GM19238 (cell line): ENCODE measurements at regions not wholly inside any gene's neighbourhood (a gene's known extent, or its start where the extent isn't known, plus 50 kb on each side); places are given as distances from the start of the nearest gene placed in this dataset.

Experiments used
- DNase-seq: peaks from one replicate; pipeline ENCODE4 v3.0.0; 2011; ENCODE audit warnings: low spot score; ENCODE audit not compliant: insufficient read length

GRCh38 chr9:96183751-96184150 is 118.2 kb downstream of the HSD17B3 start:
- no peak for DNase-seq

- DNase-seq: no peak
Observed at GRCh38 chr9:96178153-96178552, 123.8 kb downstream of the HSD17B3 start.

GRCh38 chr9:96177719-96178028 is 124.3 kb downstream of the HSD17B3 start:
- no peak for DNase-seq

DNA sequence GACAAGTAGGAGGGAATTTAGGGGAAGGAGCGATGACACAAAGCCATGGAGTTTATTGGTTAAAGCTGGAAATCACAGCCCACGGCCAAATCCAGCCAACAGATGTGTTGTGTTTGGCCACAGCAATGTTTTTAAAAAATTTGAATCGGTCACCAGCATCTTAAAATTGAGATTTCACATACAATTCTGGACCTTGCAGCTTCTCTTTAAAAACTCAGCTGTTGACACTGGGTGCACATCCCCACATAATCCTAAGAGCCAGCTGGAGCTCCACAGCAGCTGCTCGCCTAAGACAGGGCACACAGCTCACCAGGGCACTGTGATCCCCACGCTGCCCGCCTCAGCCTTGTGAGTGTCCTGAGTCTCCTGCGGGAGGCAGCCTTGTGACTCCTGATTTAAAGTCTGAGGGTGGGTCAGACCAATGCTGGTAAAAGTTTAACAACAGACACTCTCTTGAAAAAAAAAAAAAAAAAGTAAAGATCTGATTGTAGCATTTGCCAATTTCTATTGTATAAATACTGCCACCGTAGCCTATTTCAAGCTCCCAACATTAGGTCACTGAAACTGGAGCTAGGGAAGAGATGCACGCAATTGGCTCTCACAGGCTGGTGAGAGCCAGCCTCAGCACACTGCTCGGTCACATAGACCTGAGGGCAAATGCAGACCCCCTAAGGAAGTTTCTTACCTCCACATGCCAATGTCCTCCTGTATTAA is 124.8 kb downstream of the HSD17B3 start:
- no peak for DNase-seq

DNA sequence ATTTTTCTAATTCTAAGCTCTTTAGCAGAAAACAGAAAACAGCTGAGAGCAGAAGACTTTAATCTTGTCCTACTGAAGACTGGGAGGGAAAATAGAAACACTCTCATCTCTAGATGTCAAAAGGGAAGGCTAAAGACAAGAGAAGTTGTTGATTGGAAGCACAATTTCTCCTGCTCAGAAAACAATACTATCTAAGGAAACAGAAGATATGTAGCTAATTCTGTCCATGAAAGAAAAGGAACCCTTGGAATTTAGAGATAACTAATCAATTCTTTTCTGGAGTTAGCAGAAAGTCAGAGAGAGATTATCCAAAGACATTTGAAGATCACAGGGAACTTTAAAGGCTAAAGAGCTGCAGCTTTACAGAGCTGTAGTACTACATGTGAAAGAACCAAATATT is 126.2 kb downstream of the HSD17B3 start:
- DNase-seq: no peak

DNA sequence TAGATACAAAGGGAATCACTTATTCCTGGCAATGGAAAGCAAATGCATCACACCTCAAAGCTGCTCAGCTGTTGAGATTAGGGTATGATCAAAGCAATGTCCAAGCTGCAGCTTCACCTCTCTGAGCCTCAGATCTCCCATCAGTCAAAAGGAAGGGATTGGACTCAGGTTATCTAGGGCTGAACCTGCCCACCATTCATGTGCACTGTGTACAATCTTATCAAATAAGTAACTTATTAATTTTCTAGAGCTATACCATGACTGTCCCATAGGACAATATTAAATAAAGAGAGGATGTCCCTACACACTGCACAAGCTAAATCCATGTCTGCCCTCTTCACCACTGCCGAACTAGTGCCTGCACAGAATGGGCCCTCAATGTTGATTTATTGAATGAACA is 127.0 kb downstream of the HSD17B3 start:
- DNase-seq: no peak

GRCh38 chr9:96174371-96174770 is 127.6 kb downstream of the HSD17B3 start:
- DNase-seq: no peak

GRCh38 chr9:96173640-96174039 is 128.3 kb downstream of the HSD17B3 start:
- no peak for DNase-seq

DNA sequence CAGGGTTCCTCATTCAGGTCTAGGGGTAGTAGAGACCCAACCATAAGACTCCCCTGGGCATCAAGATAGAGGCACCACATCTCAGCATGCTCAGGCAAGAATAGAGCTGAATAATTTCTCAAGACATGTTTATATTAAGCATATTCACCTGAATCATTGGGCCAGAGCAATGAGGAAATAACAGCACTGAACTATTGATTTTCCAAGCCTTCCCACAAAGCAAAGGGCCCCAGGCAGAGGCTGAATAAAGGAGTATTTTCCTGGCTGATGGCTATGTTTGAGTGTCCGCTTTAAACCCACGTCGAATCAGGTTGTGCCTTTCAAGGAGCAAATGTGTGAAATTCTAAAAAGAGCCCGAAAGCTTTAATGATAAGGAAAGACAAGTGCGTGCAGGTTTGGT is 129.2 kb downstream of the HSD17B3 start:
- DNase-seq: no peak

DNA sequence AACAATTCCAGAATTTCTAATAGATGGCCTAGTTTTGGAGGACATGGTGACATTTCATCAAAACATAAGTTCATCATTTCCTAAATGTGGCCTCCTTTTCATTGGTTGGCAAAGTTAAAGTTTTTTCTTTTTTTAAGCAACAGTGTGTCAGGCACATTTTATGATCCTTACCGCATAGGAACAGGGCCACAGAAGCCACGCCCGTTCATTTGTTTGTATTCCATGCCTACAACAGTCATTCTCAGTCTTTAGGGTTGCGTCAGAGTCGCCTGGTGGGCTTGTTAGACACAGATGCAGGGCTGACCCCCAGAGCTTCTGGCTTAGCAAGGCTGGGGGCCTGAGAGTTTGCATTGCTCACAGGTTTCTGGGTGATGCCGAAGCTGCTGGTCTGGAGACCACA is 130.2 kb downstream of the HSD17B3 start:
- no peak for DNase-seq

DNA sequence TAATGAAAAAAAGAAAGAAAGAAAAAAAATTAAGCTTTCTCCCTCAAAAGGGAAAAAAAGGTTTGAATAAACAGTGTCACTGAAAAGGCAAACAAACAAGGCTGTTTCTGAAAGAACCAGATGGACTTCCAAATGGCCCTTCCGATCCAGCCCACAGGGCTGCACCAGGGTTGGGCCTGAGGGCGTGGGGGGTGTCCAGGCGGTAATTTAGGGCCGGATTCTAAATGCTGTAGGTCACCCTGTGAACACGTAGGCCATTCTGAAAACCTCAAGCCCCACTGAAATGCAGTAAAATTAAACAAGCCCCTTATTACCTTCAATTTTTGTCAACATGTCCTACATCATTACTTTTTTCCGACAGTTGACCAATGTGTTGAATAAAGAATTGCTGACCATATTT is 132.1 kb downstream of the HSD17B3 start:
- no peak for DNase-seq

- no peak for DNase-seq
Observed at GRCh38 chr9:96169484-96169883, 132.5 kb downstream of the HSD17B3 start.

GRCh38 chr9:96168882-96169281 is 133.1 kb downstream of the HSD17B3 start:
- DNase-seq: no peak

DNA sequence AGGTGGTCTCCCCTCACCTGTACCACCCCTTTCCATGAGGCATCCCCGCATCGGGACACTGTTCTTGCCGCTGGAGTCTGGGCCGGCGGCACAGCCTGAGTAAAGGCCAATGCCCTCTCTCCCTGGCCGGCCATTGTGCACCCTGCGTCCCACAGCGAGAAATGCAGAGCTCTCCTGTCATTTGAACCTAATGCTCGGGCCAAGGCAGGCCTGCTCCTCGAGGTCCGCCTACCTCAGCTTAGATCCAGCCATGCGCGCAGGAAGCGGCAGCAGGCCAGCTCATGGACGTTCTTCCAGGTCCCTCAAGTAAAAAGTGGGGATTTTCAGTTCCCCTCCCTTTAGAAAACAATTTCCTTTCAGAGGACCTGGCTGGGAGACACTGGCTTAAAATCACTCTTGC is 135.0 kb downstream of the HSD17B3 start:
- no peak for DNase-seq

- no peak for DNase-seq
Observed at GRCh38 chr9:96164268-96164683, 137.7 kb downstream of the HSD17B3 start.

- no peak for DNase-seq
Observed at GRCh38 chr9:96163712-96164111, 138.3 kb downstream of the HSD17B3 start.

GRCh38 chr9:96163161-96163560 is 138.8 kb downstream of the HSD17B3 start:
- no peak for DNase-seq

DNA sequence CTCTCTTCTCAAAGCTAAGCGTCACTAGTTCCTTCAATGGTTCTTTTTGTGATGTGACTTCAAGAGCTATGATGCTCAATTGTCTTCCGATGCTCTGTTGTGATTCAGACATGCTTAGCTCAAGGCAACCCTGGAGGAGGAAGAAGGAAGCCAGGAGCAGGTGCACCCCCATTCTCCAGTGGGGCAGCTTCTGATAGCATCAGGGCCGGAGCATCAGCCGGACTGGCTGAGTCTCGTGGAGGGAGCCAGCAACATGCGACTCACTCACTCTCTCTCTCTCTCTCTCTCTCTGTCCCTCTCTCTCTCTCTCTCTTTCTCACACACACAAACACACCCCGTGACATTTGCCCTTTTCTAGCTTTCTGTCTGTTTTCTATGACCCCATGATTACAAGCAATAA is 140.2 kb downstream of the HSD17B3 start:
- DNase-seq: no peak

- DNase-seq: no peak
Observed at GRCh38 chr9:96160866-96161265, 141.1 kb downstream of the HSD17B3 start.

DNA sequence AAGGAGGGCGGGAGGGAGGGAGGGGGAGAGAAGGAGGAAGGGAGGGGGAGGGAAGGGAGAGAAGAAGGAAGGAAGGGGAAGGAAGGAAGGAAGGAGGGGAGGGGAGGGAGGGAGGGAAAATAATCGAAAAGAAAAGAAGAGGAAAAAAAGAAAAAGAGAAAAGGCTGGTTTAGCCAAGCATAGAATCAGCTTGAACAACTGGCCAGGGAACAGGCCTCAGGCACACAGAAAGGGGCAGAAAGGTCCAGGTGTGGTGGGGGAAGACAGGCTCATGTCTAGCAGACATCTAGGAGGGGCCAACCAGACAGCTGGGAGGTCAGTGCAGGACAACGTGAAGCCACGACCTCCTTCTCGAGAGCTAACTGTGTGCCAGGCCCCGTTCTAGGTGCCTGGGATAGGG is 141.8 kb downstream of the HSD17B3 start:
- DNase-seq: no peak

DNA sequence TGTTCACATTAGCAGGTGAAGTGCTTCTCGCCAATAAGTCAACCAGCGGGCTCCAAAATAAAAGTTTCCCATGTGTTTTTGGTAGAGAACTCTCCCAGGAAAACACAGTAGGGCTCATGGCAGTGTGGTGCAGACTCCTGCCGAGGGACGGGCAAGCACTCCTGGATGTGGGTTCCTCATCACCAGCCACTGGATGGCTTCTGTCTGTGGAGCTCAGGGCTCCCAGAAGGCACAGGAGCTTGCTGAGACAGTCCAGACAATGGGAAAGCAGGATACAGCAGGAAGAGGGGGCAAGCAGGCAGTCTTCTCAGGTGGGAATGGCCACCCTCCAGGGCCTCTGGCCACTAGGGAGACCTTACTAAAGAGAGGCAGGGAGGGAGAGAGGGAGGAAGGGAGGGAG is 142.4 kb downstream of the HSD17B3 start:
- no peak for DNase-seq

DNA sequence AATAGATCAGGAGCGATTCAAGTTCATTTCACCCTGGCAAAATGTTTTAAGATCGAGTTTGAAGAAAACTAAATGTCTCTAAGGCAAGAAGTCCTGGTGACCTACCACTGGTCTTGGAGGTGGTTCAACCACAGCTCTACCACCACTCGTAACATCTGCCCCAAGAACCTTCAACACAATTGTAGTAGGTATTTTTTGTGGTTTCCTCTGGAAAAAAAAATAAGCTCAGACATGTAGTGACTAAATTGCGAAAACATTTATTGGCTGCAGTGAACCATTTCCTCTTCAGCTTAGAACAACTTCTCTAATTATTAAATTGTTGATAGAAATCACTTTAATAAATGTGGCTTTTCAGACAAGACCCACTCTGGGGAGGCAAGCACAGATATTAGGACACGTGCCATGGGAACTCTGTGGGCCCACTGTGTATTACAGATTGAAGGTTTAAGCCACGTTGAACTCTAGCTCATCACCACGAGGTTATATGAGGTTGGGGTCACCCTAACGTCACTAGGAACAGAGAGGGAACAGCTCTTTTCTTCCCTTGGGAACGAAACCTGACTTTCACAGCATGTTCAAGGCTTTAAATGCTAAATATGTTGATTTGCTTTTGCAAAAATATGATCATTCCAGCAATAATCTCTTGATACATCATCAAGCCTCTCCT is 142.9 kb downstream of the HSD17B3 start:
- DNase-seq: no peak

DNA sequence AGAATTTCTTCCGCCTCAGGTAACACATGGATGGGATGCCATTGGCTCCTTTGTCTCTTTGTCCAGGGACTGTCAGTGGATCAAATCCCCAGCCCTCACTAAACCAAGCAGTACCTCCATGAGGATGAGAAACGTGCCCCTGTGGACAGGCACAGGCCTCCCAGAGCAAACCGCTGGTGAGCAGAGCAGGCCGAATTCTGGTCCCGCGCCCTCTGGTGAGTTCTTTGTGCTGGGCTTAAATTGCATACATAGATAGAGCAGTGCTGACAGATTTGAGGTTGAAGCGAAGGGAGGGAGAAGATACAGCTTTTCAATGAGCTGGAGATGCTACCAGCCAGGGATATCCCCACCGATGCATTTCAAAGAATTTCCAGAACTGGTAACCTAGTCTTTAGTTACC is 143.8 kb downstream of the HSD17B3 start:
- DNase-seq: no peak
